GM21619 (cell line): ENCODE measurements at regions not wholly inside any gene's neighbourhood (a gene's known extent, or its start where the extent isn't known, plus 50 kb on each side); places are given as distances from the start of the nearest gene placed in this dataset.

ENCODE experiments used
- ATAC-seq: cut with Tn5 transposase; IDR thresholded peaks from one replicate; pipeline ENCODE4 v1.9.1; 2021; ENCODE audit not compliant: unreplicated experiment

DNA sequence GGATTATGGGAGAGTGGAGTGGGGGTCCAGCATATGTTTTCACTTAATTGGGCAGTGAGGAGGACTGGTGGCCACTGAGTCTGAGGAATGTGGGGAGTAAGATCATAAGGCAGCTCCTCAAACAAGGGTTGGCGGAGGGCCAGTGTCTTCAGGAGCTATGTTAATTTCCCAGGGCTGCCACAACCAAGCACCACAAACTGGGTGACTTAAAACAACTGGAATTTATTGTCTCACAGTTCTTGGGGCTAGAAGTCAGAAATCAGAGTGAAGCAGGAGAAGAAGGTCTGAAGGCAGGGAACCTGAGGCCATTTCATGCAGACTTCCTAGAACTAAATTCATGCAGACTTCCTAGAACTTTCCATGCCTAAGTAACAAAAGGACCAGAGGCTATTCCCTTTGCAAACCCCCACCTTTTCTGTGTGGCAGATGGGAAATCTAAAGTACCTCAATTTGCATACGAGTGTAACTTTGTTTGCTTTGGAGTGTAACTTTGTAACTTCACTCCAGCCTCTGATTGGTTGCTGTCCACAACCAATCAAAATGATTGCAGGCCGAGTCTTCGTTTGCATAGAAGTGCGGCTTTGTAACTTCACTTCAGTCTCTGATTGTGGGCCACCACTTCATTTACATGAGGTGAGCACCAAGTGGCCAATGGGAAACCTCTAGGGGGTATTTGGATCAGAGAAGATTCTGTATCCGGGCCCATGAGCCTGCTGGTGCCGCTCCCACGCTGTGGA, 50.5 kb upstream of the ZBED5 start:
- ATAC-seq = no peak
